ENCODE measurements at regions not wholly inside any gene's neighbourhood (a gene's known extent, or its start where the extent isn't known, plus 50 kb on each side); places are given as distances from the start of the nearest gene placed in this dataset.
"Not testable (repeated sequence)": the region's sequence is repeated elsewhere in the genome, so short reads cannot be mapped to it uniquely, and the experiment has no call there.

DNA sequence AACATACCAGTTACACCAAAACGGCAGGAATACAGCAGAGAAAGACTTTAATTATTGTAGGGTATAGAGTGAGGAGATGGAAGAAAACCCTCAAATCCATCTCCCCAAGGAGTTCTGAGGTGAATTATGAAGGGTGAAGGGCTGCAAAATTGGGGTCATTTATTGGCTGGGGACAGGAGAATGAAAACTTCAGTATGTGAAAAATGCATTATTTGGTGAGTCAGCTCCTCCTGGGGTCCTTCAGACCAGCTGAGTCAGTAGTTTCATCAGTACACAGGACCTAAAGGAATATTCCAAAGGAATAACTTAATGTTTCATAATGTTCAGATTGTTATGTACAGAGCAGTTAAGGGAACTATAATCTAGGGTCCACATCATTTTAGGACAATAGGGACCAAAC lies 566.0 kb downstream of the GBE1 start:
- H3K27ac Mint-ChIP-seq: no peak overlapping the region
- no peak for DNase-seq (ENCODE audit: extremely low spot score, unreplicated experiment)
- H3K27me3 Mint-ChIP-seq: no peaks in the 10 kb centered on the region
- H3K9me3 Mint-ChIP-seq: no peaks in the 10 kb centered on the region
- H3K4me1 Mint-ChIP-seq (ENCODE audit: unreplicated experiment): peaks cover 16% of the 10 kb centered on the region
- no peaks in the 10 kb centered on the region for H3K36me3 Mint-ChIP-seq
- H3K4me3 Mint-ChIP-seq: no peak overlapping the region
- TF ChIP-seq, protein P1, sequence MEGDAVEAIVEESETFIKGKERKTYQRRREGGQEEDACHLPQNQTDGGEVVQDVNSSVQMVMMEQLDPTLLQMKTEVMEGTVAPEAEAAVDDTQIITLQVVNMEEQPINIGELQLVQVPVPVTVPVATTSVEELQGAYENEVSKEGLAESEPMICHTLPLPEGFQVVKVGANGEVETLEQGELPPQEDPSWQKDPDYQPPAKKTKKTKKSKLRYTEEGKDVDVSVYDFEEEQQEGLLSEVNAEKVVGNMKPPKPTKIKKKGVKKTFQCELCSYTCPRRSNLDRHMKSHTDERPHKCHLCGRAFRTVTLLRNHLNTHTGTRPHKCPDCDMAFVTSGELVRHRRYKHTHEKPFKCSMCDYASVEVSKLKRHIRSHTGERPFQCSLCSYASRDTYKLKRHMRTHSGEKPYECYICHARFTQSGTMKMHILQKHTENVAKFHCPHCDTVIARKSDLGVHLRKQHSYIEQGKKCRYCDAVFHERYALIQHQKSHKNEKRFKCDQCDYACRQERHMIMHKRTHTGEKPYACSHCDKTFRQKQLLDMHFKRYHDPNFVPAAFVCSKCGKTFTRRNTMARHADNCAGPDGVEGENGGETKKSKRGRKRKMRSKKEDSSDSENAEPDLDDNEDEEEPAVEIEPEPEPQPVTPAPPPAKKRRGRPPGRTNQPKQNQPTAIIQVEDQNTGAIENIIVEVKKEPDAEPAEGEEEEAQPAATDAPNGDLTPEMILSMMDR (conservative IDR thresholded peaks at IDR 0.05): no peak

DNA sequence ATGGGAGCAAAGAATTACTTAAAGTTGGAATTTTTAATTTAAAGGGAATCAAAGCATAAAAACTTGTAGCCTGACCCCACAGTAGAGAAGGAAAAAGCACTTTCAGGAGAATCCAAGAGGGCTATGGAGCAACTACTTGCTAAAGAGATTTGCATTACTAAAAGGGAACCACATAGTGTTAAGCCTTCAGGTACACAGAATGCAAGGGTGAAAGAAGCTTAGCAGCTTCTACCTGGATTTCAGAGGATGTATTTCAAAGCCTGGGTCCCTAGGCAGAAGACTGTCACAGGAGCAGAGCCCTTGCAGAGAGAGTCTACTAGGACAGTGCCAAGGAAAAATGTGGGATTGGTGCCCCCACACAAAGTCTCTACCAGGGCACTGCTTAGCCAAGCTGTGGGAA lies 575.0 kb downstream of the GBE1 start:
- no peaks in the 10 kb centered on the region for H3K4me1 Mint-ChIP-seq (ENCODE audit: unreplicated experiment)
- no peak for DNase-seq (ENCODE audit: extremely low spot score, unreplicated experiment)
- H3K27me3 Mint-ChIP-seq: no peaks in the 10 kb centered on the region
- H3K4me3 Mint-ChIP-seq: no peak overlapping the region
- no peak overlapping the region for H3K27ac Mint-ChIP-seq
- no peaks in the 10 kb centered on the region for H3K36me3 Mint-ChIP-seq
- TF ChIP-seq, protein P1 (conservative IDR thresholded peaks at IDR 0.05): no peak
- H3K9me3 Mint-ChIP-seq: no peaks in the 10 kb centered on the region

DNA sequence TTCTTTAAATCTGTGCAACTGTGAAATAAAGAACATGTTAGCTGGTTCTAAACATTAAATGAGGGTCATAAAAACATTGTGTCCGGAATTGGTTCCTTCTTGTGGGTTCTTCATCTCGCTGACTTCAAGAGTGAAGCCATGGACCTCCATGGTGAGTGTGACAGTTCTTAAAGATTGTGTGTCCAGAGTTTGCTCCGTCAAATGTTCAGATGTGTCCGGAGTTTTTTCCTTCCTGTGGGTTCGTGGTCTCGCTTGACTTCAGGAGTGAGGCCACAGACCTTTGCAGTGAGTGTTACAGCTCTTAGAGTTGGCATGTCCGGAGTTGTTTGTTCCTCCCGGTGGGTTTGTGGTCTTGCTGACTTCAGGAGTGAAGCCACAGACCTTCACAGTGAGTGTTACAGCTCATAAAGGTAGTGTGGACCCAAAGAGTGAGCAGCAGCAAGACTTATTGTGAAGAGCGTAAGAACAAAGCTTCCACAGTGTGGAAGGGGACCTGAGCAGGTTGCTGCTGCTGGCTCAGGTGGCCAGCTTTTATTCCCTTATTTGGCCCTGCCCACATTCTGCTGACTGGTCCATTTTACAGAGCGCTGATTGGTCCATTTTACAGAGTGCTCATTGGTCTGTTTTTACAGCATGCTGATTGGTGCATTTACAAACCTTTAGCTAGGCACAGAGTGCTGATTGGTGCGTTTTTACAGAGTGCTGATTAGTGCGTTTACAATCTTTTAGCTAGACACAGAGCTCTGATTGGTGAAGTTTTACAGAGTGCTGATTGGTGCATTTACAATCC lies 579.2 kb downstream of the GBE1 start:
- H3K9me3 Mint-ChIP-seq; H3K4me1 Mint-ChIP-seq (ENCODE audit: unreplicated experiment); H3K27ac Mint-ChIP-seq; H3K27me3 Mint-ChIP-seq; H3K4me3 Mint-ChIP-seq; DNase-seq (ENCODE audit: extremely low spot score, unreplicated experiment); H3K36me3 Mint-ChIP-seq: not testable (repeated sequence)

DNA sequence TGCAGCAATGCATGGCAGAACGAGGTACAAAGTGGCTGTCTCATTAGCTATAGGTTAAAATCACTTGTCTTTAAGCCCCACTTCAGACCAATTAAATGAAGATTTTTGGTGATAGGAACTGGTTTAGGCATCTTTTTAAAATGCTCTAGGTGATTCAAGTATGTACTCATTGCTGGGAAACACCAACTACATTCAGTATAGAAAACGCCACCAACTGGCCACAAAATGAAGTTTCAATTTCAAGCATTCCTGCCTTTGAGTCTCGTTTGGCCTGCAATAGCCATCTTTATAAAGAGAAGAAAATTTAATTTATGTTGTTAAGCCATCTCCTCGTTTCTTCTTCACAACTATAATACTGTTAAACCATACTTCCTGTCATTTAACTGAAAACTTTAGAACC lies 587.9 kb downstream of the GBE1 start:
- H3K27me3 Mint-ChIP-seq: no peaks in the 10 kb centered on the region
- no peak overlapping the region for H3K4me3 Mint-ChIP-seq
- no peaks in the 10 kb centered on the region for H3K9me3 Mint-ChIP-seq
- TF ChIP-seq, protein P1 (conservative IDR thresholded peaks at IDR 0.05): peak; percentile 54
- no peak overlapping the region for H3K27ac Mint-ChIP-seq
- no peak for DNase-seq (ENCODE audit: extremely low spot score, unreplicated experiment)
- no peaks in the 10 kb centered on the region for H3K36me3 Mint-ChIP-seq
- no peaks in the 10 kb centered on the region for H3K4me1 Mint-ChIP-seq (ENCODE audit: unreplicated experiment)

DNA sequence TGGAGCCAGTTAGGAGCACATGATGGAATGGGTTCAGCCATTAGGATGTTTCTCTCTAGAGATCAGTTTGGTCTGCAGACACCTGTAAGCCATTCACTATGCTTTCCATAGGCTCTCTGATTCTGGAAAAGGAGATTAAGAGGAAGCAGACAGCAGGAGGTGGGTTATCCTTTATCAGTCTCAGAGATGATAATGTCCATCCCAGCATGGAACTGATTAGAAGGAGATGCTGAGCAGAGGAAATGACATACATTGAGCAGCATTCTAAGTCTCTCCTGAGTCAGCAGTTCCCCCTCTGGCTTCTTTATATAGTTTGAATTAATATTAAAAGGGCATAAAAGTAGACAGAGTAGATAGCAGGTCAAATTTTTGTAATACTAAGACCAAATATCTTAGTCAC lies 591.1 kb downstream of the GBE1 start:
- H3K4me1 Mint-ChIP-seq (ENCODE audit: unreplicated experiment): no peaks in the 10 kb centered on the region
- DNase-seq (ENCODE audit: extremely low spot score, unreplicated experiment): no peak
- H3K9me3 Mint-ChIP-seq: no peaks in the 10 kb centered on the region
- H3K36me3 Mint-ChIP-seq: no peaks in the 10 kb centered on the region
- TF ChIP-seq, protein P1 (conservative IDR thresholded peaks at IDR 0.05): no peak
- H3K27me3 Mint-ChIP-seq: no peaks in the 10 kb centered on the region
- no peak overlapping the region for H3K27ac Mint-ChIP-seq
- no peak overlapping the region for H3K4me3 Mint-ChIP-seq

DNA sequence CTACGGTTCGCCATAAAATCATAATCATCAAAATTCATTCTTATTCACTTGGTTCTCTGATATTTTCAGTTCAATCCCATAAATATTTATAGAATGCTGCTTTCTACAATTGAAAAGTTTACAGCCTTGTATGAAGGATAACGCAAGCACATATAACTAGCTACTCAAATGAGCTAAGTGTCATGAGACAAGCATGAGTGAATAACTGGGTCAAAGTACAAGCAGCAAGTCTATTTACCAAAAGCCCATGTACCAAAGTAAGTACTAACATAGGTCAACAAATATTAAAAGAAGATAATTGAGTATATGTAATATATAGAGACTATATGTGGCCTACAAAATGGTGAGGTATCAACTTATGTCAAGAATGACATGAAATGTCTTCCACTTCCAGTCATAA lies 596.6 kb downstream of the GBE1 start:
- TF ChIP-seq, protein P1 (conservative IDR thresholded peaks at IDR 0.05): no peak
- H3K4me3 Mint-ChIP-seq: no peak overlapping the region
- no peaks in the 10 kb centered on the region for H3K4me1 Mint-ChIP-seq (ENCODE audit: unreplicated experiment)
- H3K27me3 Mint-ChIP-seq: no peaks in the 10 kb centered on the region
- no peaks in the 10 kb centered on the region for H3K9me3 Mint-ChIP-seq
- H3K27ac Mint-ChIP-seq: no peak overlapping the region
- H3K36me3 Mint-ChIP-seq: no peaks in the 10 kb centered on the region
- no peak for DNase-seq (ENCODE audit: extremely low spot score, unreplicated experiment)
